Astrocyte (in vitro differentiated cells and primary cell): ENCODE measurements at regions not wholly inside any gene's neighbourhood (a gene's known extent, or its start where the extent isn't known, plus 50 kb on each side); places are given as distances from the start of the nearest gene placed in this dataset.

Source experiments
- EZH2 ChIP-seq: IDR thresholded peaks from 2 replicates; pipeline ENCODE4 v1.6.1; 2012; ENCODE audit warnings: mild to moderate bottlenecking, low read length, inconsistent platforms; ENCODE audit not compliant: insufficient read depth
- TF ChIP-seq, protein P1 (sequence below): IDR thresholded peaks from 2 replicates; pipeline ENCODE4 v1.5.1; 2011; ENCODE audit warnings: low read depth, mild to moderate bottlenecking, inconsistent platforms, low read length, moderate library complexity; ENCODE audit not compliant: insufficient read depth

DNA sequence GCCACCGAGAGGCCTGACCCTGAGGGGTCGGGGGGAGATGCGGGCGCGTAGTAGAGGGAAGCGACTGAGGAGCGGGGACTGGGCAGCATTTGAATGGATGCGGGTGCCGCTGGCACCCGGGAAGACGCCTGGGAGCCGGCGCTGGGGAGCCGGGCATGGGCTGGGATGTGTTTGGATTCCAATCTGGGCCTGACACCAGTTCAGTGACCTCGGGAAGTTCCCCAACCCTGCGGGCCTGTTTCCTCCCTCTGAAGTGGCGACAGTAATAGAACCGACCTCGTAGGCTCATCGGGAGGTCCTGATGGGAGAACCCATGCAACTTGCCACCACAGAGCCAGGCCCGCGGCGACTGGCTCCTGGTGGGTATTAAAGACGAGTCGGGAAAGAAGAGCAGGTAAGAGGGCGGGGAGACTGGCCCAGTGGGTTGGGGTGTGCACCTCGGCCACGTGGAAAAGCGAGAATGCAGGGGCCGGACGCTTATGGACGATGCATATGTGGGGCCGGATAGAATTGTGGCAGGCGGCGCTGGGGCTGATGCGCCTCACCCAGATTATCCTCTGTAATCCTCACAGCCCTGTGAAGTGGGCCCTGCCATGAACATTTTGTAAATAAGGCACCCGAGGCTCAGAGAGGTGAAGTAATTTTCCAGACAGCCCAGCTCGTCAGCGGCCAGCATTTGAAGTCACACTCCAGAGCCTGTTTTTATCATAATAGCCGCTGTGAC, 105.8 kb downstream of the SLC16A1 start:
- peak; percentile 39 for TF ChIP-seq EZH2
- TF ChIP-seq, protein P1, sequence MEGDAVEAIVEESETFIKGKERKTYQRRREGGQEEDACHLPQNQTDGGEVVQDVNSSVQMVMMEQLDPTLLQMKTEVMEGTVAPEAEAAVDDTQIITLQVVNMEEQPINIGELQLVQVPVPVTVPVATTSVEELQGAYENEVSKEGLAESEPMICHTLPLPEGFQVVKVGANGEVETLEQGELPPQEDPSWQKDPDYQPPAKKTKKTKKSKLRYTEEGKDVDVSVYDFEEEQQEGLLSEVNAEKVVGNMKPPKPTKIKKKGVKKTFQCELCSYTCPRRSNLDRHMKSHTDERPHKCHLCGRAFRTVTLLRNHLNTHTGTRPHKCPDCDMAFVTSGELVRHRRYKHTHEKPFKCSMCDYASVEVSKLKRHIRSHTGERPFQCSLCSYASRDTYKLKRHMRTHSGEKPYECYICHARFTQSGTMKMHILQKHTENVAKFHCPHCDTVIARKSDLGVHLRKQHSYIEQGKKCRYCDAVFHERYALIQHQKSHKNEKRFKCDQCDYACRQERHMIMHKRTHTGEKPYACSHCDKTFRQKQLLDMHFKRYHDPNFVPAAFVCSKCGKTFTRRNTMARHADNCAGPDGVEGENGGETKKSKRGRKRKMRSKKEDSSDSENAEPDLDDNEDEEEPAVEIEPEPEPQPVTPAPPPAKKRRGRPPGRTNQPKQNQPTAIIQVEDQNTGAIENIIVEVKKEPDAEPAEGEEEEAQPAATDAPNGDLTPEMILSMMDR = no peak
